Activated CD4-positive, alpha-beta T cell treated with anti-CD3 and anti-CD28 coated beads for 4 hours (primary cell): ENCODE measurements at regions not wholly inside any gene's neighbourhood (a gene's known extent, or its start where the extent isn't known, plus 50 kb on each side); places are given as distances from the start of the nearest gene placed in this dataset.

Experiments used
- DNase-seq, 2 donors: peaks; one replicate each; pipeline ENCODE4 v3.0.0-alpha.2; 2020

- DNase-seq = no peak
These were observed 436.8 kb downstream of the BCL11B start for GRCh38 chr14:98835051-98835824.

GRCh38 chr14:98835825-98836100 lies 436.2 kb downstream of the BCL11B start:
- DNase-seq = no peak

- no peak for DNase-seq
These were observed 431.9 kb downstream of the BCL11B start for GRCh38 chr14:98840091-98840490.

GRCh38 chr14:98840511-98840910 lies 431.5 kb downstream of the BCL11B start:
- no peak for DNase-seq

- no peak for DNase-seq
These were observed 427.5 kb downstream of the BCL11B start for GRCh38 chr14:98844456-98844855.

GRCh38 chr14:98847521-98848468 lies 424.2 kb downstream of the BCL11B start:
- DNase-seq = no peak

GRCh38 chr14:98853063-98853729 lies 418.8 kb downstream of the BCL11B start:
- no peak for DNase-seq

- DNase-seq = no peak
These were observed 415.9 kb downstream of the BCL11B start for GRCh38 chr14:98855926-98856715.

GRCh38 chr14:98858158-98858557 lies 413.8 kb downstream of the BCL11B start:
- DNase-seq = no peak

GRCh38 chr14:98858561-98858960 lies 413.4 kb downstream of the BCL11B start:
- DNase-seq = no peak

GRCh38 chr14:98859301-98859700 lies 412.7 kb downstream of the BCL11B start:
- DNase-seq = no peak

- DNase-seq = no peak
These were observed 407.8 kb downstream of the BCL11B start for GRCh38 chr14:98864211-98864610.

GRCh38 chr14:98867146-98867545 lies 404.9 kb downstream of the BCL11B start:
- DNase-seq = no peak

- DNase-seq = no peak
These were observed 404.3 kb downstream of the BCL11B start for GRCh38 chr14:98867726-98868125.

- no peak for DNase-seq
These were observed 403.1 kb downstream of the BCL11B start for GRCh38 chr14:98868866-98869265.

- DNase-seq = no peak
These were observed 400.2 kb downstream of the BCL11B start for GRCh38 chr14:98871796-98872195.

- DNase-seq = no peak
These were observed 394.9 kb downstream of the BCL11B start for GRCh38 chr14:98877065-98877464.

GRCh38 chr14:98878282-98878681 lies 393.7 kb downstream of the BCL11B start:
- no peak for DNase-seq

GRCh38 chr14:98886982-98887381 lies 385.0 kb downstream of the BCL11B start:
- DNase-seq = no peak

GRCh38 chr14:98888281-98888680 lies 383.7 kb downstream of the BCL11B start:
- DNase-seq = no peak

GRCh38 chr14:98888927-98889835 lies 382.8 kb downstream of the BCL11B start:
- DNase-seq = no peak

- no peak for DNase-seq
These were observed 382.2 kb downstream of the BCL11B start for GRCh38 chr14:98889836-98890185.
